Epithelial cell of prostate (primary cell): ENCODE measurements at regions not wholly inside any gene's neighbourhood (a gene's known extent, or its start where the extent isn't known, plus 50 kb on each side); places are given as distances from the start of the nearest gene placed in this dataset.

Experiments
- DNase-seq: peaks from one replicate; pipeline ENCODE4 v3.0.0-alpha.2; 2011; ENCODE audit warnings: low read depth, low spot score
- H3K27ac ChIP-seq: fragments of 450-650 bp; 2 replicates; pipeline ENCODE4 v1.5.1; 2017; ENCODE audit warnings: mild to moderate bottlenecking

GRCh38 chr21:15227919-15228318 lies 163.1 kb upstream of the NRIP1 start:
- no peak for DNase-seq
- H3K27ac ChIP-seq, result no peak overlapping the region

- no peak overlapping the region for H3K27ac ChIP-seq
- no peak for DNase-seq
These were observed 164.6 kb upstream of the NRIP1 start for GRCh38 chr21:15229390-15229789.

- H3K27ac ChIP-seq, result no peak overlapping the region
- DNase-seq, result no peak
These were observed 168.8 kb upstream of the NRIP1 start for GRCh38 chr21:15233611-15234010.

GRCh38 chr21:15236111-15236510 lies 171.3 kb upstream of the NRIP1 start:
- DNase-seq, result no peak
- H3K27ac ChIP-seq, result no peak overlapping the region

- no peak overlapping the region for H3K27ac ChIP-seq
- DNase-seq, result no peak
These were observed 176.0 kb upstream of the NRIP1 start for GRCh38 chr21:15240848-15241247.

- no peak overlapping the region for H3K27ac ChIP-seq
- no peak for DNase-seq
These were observed 177.4 kb upstream of the NRIP1 start for GRCh38 chr21:15241997-15242736.

GRCh38 chr21:15242906-15243305 lies 178.1 kb upstream of the NRIP1 start:
- H3K27ac ChIP-seq, result no peak overlapping the region
- no peak for DNase-seq

- no peak for DNase-seq
- no peak overlapping the region for H3K27ac ChIP-seq
These were observed 178.6 kb upstream of the NRIP1 start for GRCh38 chr21:15243406-15243805.

- no peak overlapping the region for H3K27ac ChIP-seq
- no peak for DNase-seq
These were observed 182.8 kb upstream of the NRIP1 start for GRCh38 chr21:15247613-15248012.

GRCh38 chr21:15249285-15249993 lies 184.6 kb upstream of the NRIP1 start:
- H3K27ac ChIP-seq, result no peak overlapping the region
- DNase-seq, result no peak

GRCh38 chr21:15250384-15250783 lies 185.6 kb upstream of the NRIP1 start:
- no peak for DNase-seq
- H3K27ac ChIP-seq, result peak overlapping the region; percentile 23

GRCh38 chr21:15252431-15252830 lies 187.6 kb upstream of the NRIP1 start:
- DNase-seq, result no peak
- no peak overlapping the region for H3K27ac ChIP-seq

GRCh38 chr21:15254111-15254510 lies 189.3 kb upstream of the NRIP1 start:
- no peak for DNase-seq
- no peak overlapping the region for H3K27ac ChIP-seq

- no peak overlapping the region for H3K27ac ChIP-seq
- no peak for DNase-seq
These were observed 190.5 kb upstream of the NRIP1 start for GRCh38 chr21:15255261-15255660.

GRCh38 chr21:15255763-15256162 lies 191.0 kb upstream of the NRIP1 start:
- DNase-seq, result no peak

GRCh38 chr21:15256996-15257395 lies 192.2 kb upstream of the NRIP1 start:
- no peak for DNase-seq
- no peak overlapping the region for H3K27ac ChIP-seq

More at GRCh38 chr21:15255763-15256162, 191.0 kb upstream of the NRIP1 start:
- H3K27ac ChIP-seq, result no peak overlapping the region

- no peak for DNase-seq
- H3K27ac ChIP-seq, result no peak overlapping the region
These were observed 192.8 kb upstream of the NRIP1 start for GRCh38 chr21:15257646-15258045.

GRCh38 chr21:15259824-15260223 lies 195.0 kb upstream of the NRIP1 start:
- H3K27ac ChIP-seq, result no peak overlapping the region
- no peak for DNase-seq

- no peak for DNase-seq
- H3K27ac ChIP-seq, result no peak overlapping the region
These were observed 195.8 kb upstream of the NRIP1 start for GRCh38 chr21:15260604-15261003.

GRCh38 chr21:15264084-15264665 lies 199.4 kb upstream of the NRIP1 start:
- DNase-seq, result no peak
- H3K27ac ChIP-seq, result no peak overlapping the region

GRCh38 chr21:15272171-15272570 lies 207.4 kb upstream of the NRIP1 start:
- no peak overlapping the region for H3K27ac ChIP-seq
- DNase-seq, result no peak
